ENCODE measurements at regions not wholly inside any gene's neighbourhood (a gene's known extent, or its start where the extent isn't known, plus 50 kb on each side); places are given as distances from the start of the nearest gene placed in this dataset.
A peak's percentile ranks its signal among the peaks of the same experiment; 100 is the strongest.

- no peak for TF ChIP-seq CTCF (IDR thresholded peaks at IDR 0.05)
- no peaks in the 10 kb centered on the region for H3K36me3 ChIP-seq
- no peaks in the 10 kb centered on the region for H3K9me3 ChIP-seq
- no peaks in the 10 kb centered on the region for H3K27me3 ChIP-seq
- peak in 1 of 2 donors; percentile 59 for DNase-seq
- peaks cover 0 to 43% (median 22%) of the 10 kb centered on the region in 4 donors for H3K4me1 ChIP-seq
- no peak overlapping the region for H3K4me3 ChIP-seq
- H3K27ac ChIP-seq = peak overlapping the region; percentile 90 to 92
- intact Hi-C loops (cut with DNase I; ENCODE audit: low total_unique reads) = no loop called here
Measured at GRCh38 chr15:99454107-99454809, 111.5 kb upstream of the MEF2A start.

- Histone ChIP-seq H3K9me3 (no peaks in the 10 kb centered on the region), H3K27me3 (no peaks in the 10 kb centered on the region), H3K4me3 (peak overlapping the region in 1 of 2 donors; percentile 14), H3K4me1 (peaks cover 0 to 43% (median 22%) of the 10 kb centered on the region in 4 donors), H3K27ac (peak overlapping the region; percentile 90 to 92), H3K36me3 (no peaks in the 10 kb centered on the region)
- DNase-seq = peak; percentile 91 to 96
- peak in 1 of 2 experiments; percentile 25 for TF ChIP-seq CTCF (IDR thresholded peaks at IDR 0.05)
- intact Hi-C loops (cut with DNase I; ENCODE audit: low total_unique reads) = no loop called here
Measured at GRCh38 chr15:99454941-99455788, 110.6 kb upstream of the MEF2A start.

GRCh38 chr15:99455789-99456160 is 110.0 kb upstream of the MEF2A start:
- no peak for TF ChIP-seq CTCF (IDR thresholded peaks at IDR 0.05)
- Histone ChIP-seq H3K27ac (peak overlapping the region; percentile 90 to 92), H3K36me3 (no peaks in the 10 kb centered on the region), H3K9me3 (no peaks in the 10 kb centered on the region), H3K27me3 (no peaks in the 10 kb centered on the region), H3K4me3 (no peak overlapping the region), H3K4me1 (peaks cover 0 to 43% (median 22%) of the 10 kb centered on the region in 4 donors)
- peak in 1 of 2 donors; percentile 63 for DNase-seq
- intact Hi-C loops (cut with DNase I; ENCODE audit: low total_unique reads) = no loop called here

GRCh38 chr15:99464137-99464536 is 101.6 kb upstream of the MEF2A start:
- intact Hi-C loops (cut with DNase I; ENCODE audit: low total_unique reads) = no loop called here
- Histone ChIP-seq H3K4me3 (no peak overlapping the region), H3K9me3 (peaks cover 0 to 10% (median 0%) of the 10 kb centered on the region in 3 donors), H3K4me1 (no peaks in the 10 kb centered on the region), H3K27me3 (no peaks in the 10 kb centered on the region), H3K36me3 (no peaks in the 10 kb centered on the region), H3K27ac (no peak overlapping the region)
- no peak for DNase-seq
- no peak for TF ChIP-seq CTCF (IDR thresholded peaks at IDR 0.05)

GRCh38 chr15:99466701-99467337 is 99.0 kb upstream of the MEF2A start:
- Histone ChIP-seq H3K36me3 (no peaks in the 10 kb centered on the region), H3K27ac (no peak overlapping the region), H3K4me3 (no peak overlapping the region), H3K27me3 (no peaks in the 10 kb centered on the region), H3K9me3 (peaks cover 0 to 10% (median 0%) of the 10 kb centered on the region in 3 donors), H3K4me1 (no peaks in the 10 kb centered on the region)
- no peak for TF ChIP-seq CTCF (IDR thresholded peaks at IDR 0.05)
- no peak for DNase-seq
- intact Hi-C loops (cut with DNase I; ENCODE audit: low total_unique reads) = no loop called here

Data from tibial artery (tissue), 4 donors.